ENCODE measurements at regions not wholly inside any gene's neighbourhood (a gene's known extent, or its start where the extent isn't known, plus 50 kb on each side); places are given as distances from the start of the nearest gene placed in this dataset.

GRCh38 chr2:103284750-103285149, 522.9 kb downstream of the TMEM182 start:
- DNase-seq: no peak

GRCh38 chr2:103285354-103285753, 523.5 kb downstream of the TMEM182 start:
- no peak for DNase-seq

- DNase-seq: no peak
These were observed 525.9 kb downstream of the TMEM182 start for GRCh38 chr2:103287746-103288145.

DNA sequence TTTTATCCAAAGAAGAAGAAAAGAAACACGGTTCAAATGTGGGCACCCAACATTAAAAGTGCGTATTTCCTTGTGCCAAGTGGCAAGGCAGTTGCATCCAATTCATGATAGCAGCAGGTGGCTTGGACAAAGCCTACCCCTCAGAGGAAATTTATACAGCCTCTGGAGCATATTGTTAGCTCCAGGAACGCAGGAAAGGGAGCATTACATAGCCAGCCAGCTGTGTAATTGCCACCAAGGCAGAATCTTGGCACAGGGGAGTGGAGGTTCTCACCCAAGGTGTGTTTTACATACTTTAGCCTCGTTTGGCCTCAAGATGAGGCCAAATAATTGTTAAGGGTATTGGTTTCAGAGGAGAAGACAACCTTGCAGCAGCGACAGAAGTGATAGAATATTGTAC, 526.9 kb downstream of the TMEM182 start:
- DNase-seq: no peak

- no peak for DNase-seq
These were observed 527.4 kb downstream of the TMEM182 start for GRCh38 chr2:103289105-103289725.

DNA sequence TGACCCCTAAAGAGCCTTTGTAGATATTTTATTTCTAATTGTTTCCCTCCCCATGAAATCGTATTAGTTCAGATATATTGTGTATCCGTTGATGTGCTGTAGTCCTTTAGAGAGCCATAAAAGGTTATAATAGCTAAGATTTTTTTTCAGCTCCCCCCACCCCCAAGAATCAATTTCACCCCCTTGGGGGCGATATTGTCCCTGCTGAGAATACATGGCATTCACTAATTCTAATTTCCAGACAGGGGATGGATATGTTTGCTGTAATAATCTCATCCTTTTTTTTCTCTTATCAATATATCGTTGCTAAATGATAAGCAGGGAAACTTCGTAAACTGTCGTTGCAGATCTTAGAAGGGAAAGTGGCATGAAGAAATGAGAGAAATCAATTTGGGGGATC, 530.7 kb downstream of the TMEM182 start:
- no peak for DNase-seq

DNA sequence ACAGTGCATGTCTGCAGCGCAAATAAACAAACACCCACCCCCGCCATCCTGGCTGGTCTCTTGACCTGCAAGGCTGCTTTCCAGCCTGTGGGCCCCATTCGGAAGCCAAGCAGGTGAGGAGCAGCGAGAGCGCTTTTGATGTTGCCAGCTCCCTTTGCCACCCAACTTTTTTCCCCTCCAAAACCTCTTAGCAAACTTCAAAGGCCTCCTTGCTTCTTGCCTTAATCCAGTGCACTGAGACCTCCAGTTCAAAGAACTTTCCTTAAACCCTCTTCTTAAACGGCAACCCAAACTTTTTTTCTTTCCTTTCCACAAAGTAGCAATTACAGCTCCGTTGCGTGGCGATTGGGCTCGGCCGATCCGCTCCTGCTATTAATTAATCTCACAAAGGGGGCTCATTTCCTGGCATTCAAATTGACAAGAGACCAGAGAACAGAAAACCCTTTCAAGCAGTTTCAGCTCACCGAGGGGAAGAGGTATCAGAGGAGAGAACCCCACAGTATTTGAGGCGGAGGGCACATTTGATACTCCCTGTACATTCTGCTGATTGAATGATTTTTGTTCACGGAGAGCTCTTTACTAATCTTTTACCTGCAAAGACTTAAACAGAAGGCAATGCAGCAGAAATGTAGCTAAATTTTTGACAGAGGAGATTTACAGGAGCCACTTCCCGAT, 531.4 kb downstream of the TMEM182 start:
- DNase-seq: no peak

- DNase-seq: no peak
These were observed 531.9 kb downstream of the TMEM182 start for GRCh38 chr2:103293742-103294077.

DNA sequence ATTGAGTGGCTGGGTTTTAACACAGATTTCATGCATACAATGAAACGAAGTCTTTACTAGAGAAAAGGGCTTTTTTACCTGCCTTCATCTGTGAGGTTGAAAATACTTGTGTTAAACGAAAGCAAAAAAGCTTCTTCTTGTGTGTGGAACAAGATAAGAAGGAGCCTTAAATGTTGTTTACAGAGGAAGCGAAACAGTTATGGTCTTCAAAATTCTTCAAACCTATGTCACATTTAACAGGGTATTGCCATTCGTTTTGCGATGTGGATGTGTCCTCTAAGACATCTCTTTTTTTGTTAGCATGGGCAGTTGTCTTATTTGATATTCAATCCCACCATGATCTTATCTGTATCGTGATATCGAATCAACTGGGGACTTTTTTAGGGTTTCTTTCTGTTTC, 532.6 kb downstream of the TMEM182 start:
- no peak for DNase-seq

GRCh38 chr2:103295591-103295990, 533.8 kb downstream of the TMEM182 start:
- no peak for DNase-seq

DNA sequence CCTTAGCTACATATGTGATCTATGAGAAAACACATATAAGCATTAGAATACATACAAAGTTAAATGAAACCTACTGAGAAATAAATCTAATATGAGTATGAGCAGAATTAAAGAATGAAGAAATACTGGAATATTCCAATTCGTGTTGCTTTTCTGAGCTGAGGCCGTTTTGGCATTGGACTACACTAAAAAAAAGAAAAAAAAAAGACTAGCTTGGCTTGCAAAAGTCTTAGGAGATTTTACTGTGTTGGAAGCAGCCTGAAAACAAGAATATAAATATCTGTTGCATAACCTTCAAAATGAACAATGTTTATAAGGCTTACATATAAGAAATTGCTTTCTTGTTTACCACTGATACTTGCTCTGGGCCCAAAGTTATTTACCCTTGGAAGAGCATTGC, 562.8 kb downstream of the TMEM182 start:
- DNase-seq: no peak

GRCh38 chr2:103327386-103327785, 565.6 kb downstream of the TMEM182 start:
- DNase-seq: no peak

DNA sequence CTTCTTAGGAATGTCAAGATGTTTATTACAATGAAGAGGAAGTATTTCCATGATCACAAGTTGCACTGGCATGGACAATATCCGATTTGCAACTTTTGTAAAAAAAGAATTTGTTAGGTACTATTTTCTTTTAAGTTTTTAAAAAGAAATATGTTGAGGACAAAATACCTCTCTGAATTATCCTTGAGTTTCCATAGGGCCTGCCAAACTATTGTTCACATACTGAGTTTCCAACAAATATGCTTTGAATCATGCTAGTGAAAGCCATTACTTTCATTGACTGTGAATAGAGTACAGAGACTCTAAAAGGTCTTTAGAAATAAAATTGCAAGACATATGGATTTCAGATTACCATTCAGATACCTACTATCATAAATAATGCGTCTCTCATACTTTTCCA, 566.1 kb downstream of the TMEM182 start:
- no peak for DNase-seq

- no peak for DNase-seq
These were observed 573.6 kb downstream of the TMEM182 start for GRCh38 chr2:103335403-103335802.

DNA sequence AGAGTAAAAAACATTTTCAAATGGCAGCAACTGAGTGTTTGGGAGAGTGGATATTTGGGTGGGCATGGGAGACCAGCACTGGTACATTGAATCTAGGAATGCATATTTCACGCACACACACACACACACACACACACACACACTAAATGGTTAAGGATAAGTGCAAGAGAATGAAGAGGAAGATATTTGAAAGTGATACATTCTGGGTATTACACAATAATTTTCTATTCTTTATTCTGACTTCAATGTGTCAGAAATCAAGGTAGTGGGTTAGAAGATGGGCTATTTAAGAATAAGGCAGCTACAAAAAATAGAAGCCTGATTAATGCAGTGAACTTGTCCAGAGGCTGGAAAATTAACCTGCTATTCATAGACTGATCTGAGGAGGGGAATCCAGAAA, 577.0 kb downstream of the TMEM182 start:
- no peak for DNase-seq

DNA sequence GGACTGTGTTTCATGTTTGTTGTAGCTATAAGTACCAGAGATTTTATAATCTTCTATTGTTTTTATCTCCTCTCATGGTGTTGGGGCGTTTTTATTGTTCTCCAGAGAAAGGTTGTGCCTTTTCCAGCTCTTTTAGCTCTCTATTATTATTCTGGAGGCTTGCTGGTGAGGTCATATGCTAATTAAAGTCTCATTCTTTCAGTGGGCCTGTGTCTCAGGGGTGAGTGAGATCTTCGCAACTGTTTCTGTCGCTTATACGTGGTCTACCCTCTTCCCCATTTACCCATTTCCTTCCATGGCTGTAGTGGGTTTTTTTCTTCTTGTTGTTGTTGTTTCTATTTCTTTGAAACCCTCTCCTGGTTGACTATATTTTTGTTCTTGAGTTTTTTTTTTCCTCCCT, 584.9 kb downstream of the TMEM182 start:
- DNase-seq: no peak

DNA sequence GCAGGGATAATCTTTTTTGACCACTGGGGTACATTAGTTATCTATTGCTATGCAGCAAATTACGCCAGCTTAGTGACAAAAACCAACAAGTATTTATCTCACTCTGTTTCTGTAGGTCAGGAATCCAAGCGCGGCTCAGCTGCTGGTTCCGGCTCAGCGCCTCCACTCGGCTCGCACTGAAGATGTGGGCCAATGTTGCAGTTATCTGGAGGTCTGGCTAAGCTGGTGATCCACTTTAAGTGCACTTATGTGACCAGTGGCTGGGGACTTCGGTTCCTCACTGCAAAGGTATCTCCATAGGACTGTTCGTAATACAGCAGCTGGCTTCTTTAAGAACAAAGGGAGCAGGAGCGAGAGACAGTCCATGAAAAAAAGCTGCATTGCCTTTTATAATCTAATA, 591.9 kb downstream of the TMEM182 start:
- no peak for DNase-seq

DNA sequence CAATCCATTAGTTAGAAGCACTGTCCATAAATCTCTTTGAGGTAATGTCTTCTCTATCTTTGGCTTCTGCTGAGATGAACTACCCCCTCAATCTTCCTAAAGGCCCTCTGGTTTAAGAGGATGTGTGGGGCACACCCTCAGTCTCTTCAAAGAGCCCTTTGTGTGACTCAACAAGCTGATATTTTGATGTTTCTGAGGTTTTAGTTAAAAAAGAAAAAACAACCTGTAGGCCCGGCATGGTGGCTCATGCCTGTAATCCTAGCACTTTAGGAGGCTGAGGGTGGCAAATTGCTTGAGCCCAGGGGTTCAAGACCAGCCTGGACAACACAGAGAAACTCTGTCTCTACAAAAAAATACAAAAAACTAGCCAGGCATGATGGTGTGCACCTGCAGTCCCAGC, 593.5 kb downstream of the TMEM182 start:
- no peak for DNase-seq

DNA sequence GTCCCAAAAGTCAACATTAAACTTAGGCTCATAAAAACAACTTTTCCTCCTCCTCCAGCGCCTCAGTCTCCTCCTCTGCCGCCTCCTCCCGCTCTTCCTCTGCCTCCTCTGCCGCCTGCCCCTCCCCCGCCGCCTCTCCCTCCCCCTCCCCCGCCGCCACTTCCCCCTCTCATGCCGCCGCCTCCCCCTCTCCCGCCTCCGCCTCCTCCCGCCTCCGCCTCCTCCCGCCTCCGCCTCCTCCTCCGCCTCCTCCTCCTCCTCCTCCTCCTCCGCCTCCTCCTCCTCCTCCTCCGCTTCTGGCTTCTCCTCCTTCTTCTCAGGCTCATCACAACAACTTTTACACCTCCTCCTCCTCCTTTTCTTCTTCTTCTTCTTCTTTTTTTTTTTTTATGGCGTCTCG, 599.9 kb downstream of the TMEM182 start:
- DNase-seq: no peak

DNA sequence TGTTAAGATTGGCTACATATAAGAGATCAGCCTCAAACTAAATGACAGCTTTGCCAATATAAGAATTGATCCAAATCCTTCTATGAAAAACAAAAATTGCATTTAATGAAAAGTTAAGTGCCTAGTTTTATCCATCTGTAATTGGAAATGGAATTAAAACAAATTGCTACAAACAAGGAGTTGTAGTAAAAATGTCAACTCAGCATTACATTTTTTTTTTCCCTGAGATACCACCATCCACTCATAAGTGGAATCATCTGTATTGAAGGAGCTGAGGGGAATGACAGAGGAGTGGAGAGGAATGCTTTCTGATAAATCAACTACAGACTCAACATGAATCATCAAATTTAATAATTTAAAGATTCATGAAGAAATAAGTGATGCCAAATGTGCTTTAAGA, 601.8 kb downstream of the TMEM182 start:
- DNase-seq: no peak

DNA sequence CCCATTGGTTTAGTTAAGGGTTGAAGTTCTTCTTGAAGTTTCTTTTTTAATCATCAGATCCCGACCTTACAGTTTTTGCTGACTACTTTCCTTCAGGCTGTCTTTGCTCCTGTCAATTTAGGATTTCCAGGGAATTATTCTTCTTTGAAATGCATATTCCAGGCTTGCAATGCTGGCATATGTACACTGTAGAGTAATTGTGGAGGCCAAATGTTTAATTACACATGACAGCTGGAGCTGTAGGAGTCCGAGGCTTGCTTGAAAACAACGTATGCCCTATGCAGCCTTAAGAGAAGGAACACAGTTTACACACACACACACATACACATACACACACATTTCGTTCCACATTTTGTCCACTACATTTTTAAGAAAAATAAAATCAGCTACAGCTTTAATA, 602.3 kb downstream of the TMEM182 start:
- DNase-seq: no peak

DNA sequence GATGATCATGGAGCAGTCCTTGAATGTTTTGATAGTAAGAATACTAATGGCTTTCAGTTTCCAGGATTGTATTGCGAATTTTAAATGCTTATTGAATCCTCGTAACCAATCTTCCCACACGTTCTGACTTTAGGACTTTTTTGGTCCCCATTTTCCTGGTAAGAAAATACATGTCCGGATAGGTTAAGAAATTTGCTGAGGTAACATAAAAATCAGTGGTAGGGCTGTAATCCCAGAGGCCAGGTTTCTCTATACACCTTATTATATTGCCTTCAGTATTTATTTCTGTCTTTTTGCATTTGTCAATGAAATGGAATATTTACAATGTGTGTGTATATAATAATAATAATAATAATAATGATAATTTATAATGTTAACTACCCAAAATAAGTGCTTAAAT, 603.2 kb downstream of the TMEM182 start:
- no peak for DNase-seq

DNA sequence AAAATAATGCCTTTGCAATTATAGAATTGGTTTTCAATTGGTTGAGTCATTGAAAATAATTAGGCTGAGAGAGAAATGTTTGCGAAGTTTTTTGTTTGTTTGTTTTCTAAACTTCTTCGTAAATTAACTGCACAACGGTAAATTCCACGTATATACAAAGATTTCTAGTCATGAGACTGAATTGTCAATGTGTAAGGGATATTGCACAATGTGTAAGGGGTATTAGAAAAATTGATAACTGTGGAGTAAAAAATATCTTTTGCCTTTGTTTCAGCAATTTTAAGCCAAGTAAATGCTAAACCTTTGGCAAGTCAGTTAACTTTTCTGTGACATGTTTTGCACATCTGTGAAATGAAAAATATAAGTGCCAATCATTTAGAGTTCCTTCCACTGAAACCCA, 606.0 kb downstream of the TMEM182 start:
- no peak for DNase-seq

DNA sequence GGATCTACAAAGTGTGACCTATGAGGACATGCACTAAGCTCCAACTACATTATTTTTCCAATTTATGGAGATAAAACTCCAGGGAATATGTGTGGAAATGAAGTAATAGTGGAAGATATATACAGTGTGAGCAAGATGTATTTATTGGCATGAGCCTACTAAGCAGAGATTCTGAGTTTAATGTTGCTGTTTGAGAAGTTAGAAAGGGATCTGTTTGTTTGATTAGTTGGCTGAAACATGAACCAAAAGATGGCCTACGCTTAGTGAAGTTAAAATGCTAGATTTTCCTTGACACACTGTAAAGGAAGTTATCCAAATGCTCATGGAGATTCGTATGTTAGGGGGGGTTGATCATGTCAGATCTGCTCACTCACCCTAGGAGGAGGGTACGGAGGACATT, 621.7 kb downstream of the TMEM182 start:
- DNase-seq: no peak

GRCh38 chr2:103386872-103387271, 625.0 kb downstream of the TMEM182 start:
- no peak for DNase-seq
